Lung (tissue), 11 donors: ENCODE measurements at regions not wholly inside any gene's neighbourhood (a gene's known extent, or its start where the extent isn't known, plus 50 kb on each side); places are given as distances from the start of the nearest gene placed in this dataset.

Source experiments
- ATAC-seq: fragments of 200-7000 bp; cut with Tn5 transposase; one replicate; pipeline ENCODE4 v1.9.1; 2020; ENCODE audit warnings: moderate number of reproducible peaks; ENCODE audit not compliant: insufficient read depth, low FRiP score
- DNase-seq, 3 donors: peaks; one replicate each; pipeline ENCODE4 v3.0.0-alpha.2; 2013 to 2017
- H3K27ac ChIP-seq, 2 donors: one replicate each; pipeline ENCODE4 v1.5.1; 2013; ENCODE audit warnings: mild to moderate bottlenecking in 2 of 2, moderate library complexity in 2 of 2, control low read depth in 1 of 2, inconsistent platforms in 1 of 2, low read depth in 1 of 2, low read length in 1 of 2
- H3K27me3 ChIP-seq, 3 donors: one replicate each; pipeline ENCODE4 v1.5.1; 2013; ENCODE audit warnings: low read length in 2 of 3; ENCODE audit not compliant: control insufficient read depth in 3 of 3, insufficient read depth in 3 of 3
- H3K36me3 ChIP-seq, 4 donors: one replicate each; pipeline ENCODE4 v1.5.1; 2013; ENCODE audit warnings: low read length in 4 of 4, mild to moderate bottlenecking in 1 of 4, moderate library complexity in 1 of 4; ENCODE audit not compliant: control insufficient read depth in 4 of 4, insufficient read depth in 4 of 4
- H3K4me1 ChIP-seq, 5 donors: one replicate each; pipeline ENCODE4 v1.5.1; 2013; ENCODE audit warnings: low read length in 5 of 5, mild to moderate bottlenecking in 2 of 5, moderate library complexity in 1 of 5; ENCODE audit not compliant: control insufficient read depth in 5 of 5, insufficient read depth in 5 of 5
- H3K4me3 ChIP-seq: one replicate; pipeline ENCODE4 v1.5.1; 2013; ENCODE audit warnings: mild to moderate bottlenecking, control low read depth, moderate library complexity
- H3K9ac ChIP-seq, 2 donors: one replicate each; pipeline ENCODE4 v1.5.1; 2013; ENCODE audit warnings: low read length in 2 of 2, control low read depth in 1 of 2; ENCODE audit not compliant: insufficient read depth in 1 of 2
- H3K9me3 ChIP-seq, 4 donors: one replicate each; pipeline ENCODE4 v1.5.1; 2013; ENCODE audit warnings: low read length in 3 of 4, mild to moderate bottlenecking in 1 of 4, moderate library complexity in 1 of 4; ENCODE audit not compliant: control insufficient read depth in 4 of 4, insufficient read depth in 3 of 4
- WGBS, 2 donors: extraction: QIAGEN DNeasy Blood & Tissue Kit; methylation state at CpG; one replicate each; pipeline ENCODE4 v1.1.7; 2013; 5-methylcytosine and 5-hydroxymethylcytosine counted together
- TF ChIP-seq, protein P1 (sequence below): IDR thresholded peaks from 2 replicates; pipeline ENCODE4 v1.5.1; 2012; ENCODE audit warnings: mild to moderate bottlenecking; ENCODE audit errors: control extremely low read depth, extremely low read depth
- donor health status: control.
- donor health status: control.
- donor health status: Bipolar disorder and iron deficiency.
- donor health status: healthy.
- donor health status: DM: yes; HTN: yes; CAD: no.

- no peaks in the 10 kb centered on the region for H3K27me3 ChIP-seq
- no peak for DNase-seq
- ATAC-seq: no peak
- no peak overlapping the region for H3K4me3 ChIP-seq
- no peak overlapping the region for H3K27ac ChIP-seq
- WGBS, 2 donors: 76 to 82% methylated on average over 4 of the region's 4 CpGs
- H3K36me3 ChIP-seq: no peaks in the 10 kb centered on the region
- TF ChIP-seq, protein P1, sequence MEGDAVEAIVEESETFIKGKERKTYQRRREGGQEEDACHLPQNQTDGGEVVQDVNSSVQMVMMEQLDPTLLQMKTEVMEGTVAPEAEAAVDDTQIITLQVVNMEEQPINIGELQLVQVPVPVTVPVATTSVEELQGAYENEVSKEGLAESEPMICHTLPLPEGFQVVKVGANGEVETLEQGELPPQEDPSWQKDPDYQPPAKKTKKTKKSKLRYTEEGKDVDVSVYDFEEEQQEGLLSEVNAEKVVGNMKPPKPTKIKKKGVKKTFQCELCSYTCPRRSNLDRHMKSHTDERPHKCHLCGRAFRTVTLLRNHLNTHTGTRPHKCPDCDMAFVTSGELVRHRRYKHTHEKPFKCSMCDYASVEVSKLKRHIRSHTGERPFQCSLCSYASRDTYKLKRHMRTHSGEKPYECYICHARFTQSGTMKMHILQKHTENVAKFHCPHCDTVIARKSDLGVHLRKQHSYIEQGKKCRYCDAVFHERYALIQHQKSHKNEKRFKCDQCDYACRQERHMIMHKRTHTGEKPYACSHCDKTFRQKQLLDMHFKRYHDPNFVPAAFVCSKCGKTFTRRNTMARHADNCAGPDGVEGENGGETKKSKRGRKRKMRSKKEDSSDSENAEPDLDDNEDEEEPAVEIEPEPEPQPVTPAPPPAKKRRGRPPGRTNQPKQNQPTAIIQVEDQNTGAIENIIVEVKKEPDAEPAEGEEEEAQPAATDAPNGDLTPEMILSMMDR: no peak
- H3K4me1 ChIP-seq: peaks cover 0 to 5% (median 0%) of the 10 kb centered on the region in 5 donors
- H3K9ac ChIP-seq: no peak overlapping the region
- peaks cover 0 to 1% (median 0%) of the 10 kb centered on the region in 4 donors for H3K9me3 ChIP-seq
Measured at GRCh38 chr15:81567924-81568323, 193.9 kb upstream of the TMC3 start.

GRCh38 chr15:81562986-81563385 lies 189.0 kb upstream of the TMC3 start:
- H3K4me1 ChIP-seq: peaks cover 0 to 5% (median 0%) of the 10 kb centered on the region in 5 donors
- TF ChIP-seq, protein P1: no peak
- DNase-seq: peak in 2 of 3 donors; percentile 39 to 73

DNA sequence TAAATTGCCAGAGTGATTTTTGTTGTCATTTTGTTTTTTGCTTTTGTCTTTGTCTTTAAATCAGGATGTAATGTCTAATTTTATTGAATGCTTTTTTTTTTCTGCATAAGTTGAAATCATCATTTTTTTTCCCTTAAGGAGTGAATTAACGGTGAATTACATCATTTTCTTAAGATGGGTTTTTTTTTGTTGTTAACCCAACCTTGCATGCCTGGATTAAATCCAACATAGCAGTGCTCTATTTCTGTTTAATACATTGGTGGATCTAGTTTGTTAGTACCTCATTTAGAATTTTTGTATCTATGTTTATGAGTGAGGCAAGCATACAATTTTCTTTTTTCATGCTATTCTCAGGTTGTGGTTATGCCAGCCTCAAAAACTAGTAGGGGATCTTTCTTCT lies 186.4 kb upstream of the TMC3 start:
- 88 to 94% methylated on average over 1 of the region's 1 CpG for WGBS, 2 donors
- Histone ChIP-seq H3K9ac (no peak overlapping the region), H3K4me3 (no peak overlapping the region), H3K27ac (no peak overlapping the region), H3K4me1 (peaks cover 0 to 5% (median 0%) of the 10 kb centered on the region in 5 donors), H3K9me3 (peaks cover 0 to 4% (median 0%) of the 10 kb centered on the region in 4 donors), H3K27me3 (no peaks in the 10 kb centered on the region), H3K36me3 (no peaks in the 10 kb centered on the region)
- ATAC-seq (no peak), DNase-seq (peak in 1 of 3 donors; percentile 15)
- TF ChIP-seq, protein P1: no peak

More at GRCh38 chr15:81562986-81563385, 189.0 kb upstream of the TMC3 start:
- 76 to 82% methylated on average over 2 of the region's 2 CpGs for WGBS, 2 donors
- H3K36me3 ChIP-seq: no peaks in the 10 kb centered on the region
- no peak overlapping the region for H3K4me3 ChIP-seq
- no peaks in the 10 kb centered on the region for H3K27me3 ChIP-seq
- no peak overlapping the region for H3K9ac ChIP-seq
- no peak overlapping the region for H3K27ac ChIP-seq
- peaks cover 0 to 4% (median under 1%) of the 10 kb centered on the region in 4 donors for H3K9me3 ChIP-seq
- ATAC-seq: no peak

- peaks cover 0 to under 1% (median 0%) of the 10 kb centered on the region in 5 donors for H3K4me1 ChIP-seq
- ATAC-seq (no peak), DNase-seq (no peak)
- TF ChIP-seq, protein P1: no peak
- H3K27ac ChIP-seq: no peak overlapping the region
- H3K9me3 ChIP-seq: peaks cover 0 to 4% (median 0%) of the 10 kb centered on the region in 4 donors
- no peak overlapping the region for H3K9ac ChIP-seq
- no peaks in the 10 kb centered on the region for H3K36me3 ChIP-seq
- H3K4me3 ChIP-seq: no peak overlapping the region
- no peaks in the 10 kb centered on the region for H3K27me3 ChIP-seq
- 78 to 96% methylated on average over 2 of the region's 2 CpGs for WGBS, 2 donors
Measured at GRCh38 chr15:81558056-81558455, 184.0 kb upstream of the TMC3 start.
